ENCODE measurements at regions not wholly inside any gene's neighbourhood (a gene's known extent, or its start where the extent isn't known, plus 50 kb on each side); places are given as distances from the start of the nearest gene placed in this dataset.

- Histone ChIP-seq H3K27me3 (no peaks in the 10 kb centered on the region), H3K27ac (replicated peaks in 1 of 4) (peak overlapping the region in 3 of 4 donors; percentile 19 to 59 (median 55)), H3K9me3 (no peaks in the 10 kb centered on the region), H3K4me1 (peaks cover 0 to 62% (median 44%) of the 10 kb centered on the region in 4 donors), H3K4me3 (no peak overlapping the region), H3K36me3 (no peaks in the 10 kb centered on the region)
- WGBS: 56% methylated on average over 1 of the region's 1 CpG
- intact Hi-C loops (cut with DNase I): no loop called here
- TF ChIP-seq POLR2A (IDR thresholded peaks at IDR 0.05; ENCODE audit: low read depth) (no peak), CTCF (IDR thresholded peaks at IDR 0.05) (no peak), EP300 (IDR thresholded peaks at IDR 0.05) (no peak), POLR2AphosphoS5 (IDR thresholded peaks at IDR 0.05) (no peak)
- DNase-seq (ENCODE audit: extremely low spot score): no peak
These were observed 332.2 kb upstream of the RSPO3 start for GRCh38 chr6:126786262-126786661.

GRCh38 chr6:126787635-126788034 lies 330.8 kb upstream of the RSPO3 start:
- H3K4me3 ChIP-seq: no peak overlapping the region

GRCh38 chr6:126788861-126789365 lies 329.6 kb upstream of the RSPO3 start:
- no peaks in the 10 kb centered on the region for H3K36me3 ChIP-seq
- no peaks in the 10 kb centered on the region for H3K9me3 ChIP-seq
- H3K4me3 ChIP-seq: no peak overlapping the region
- H3K4me1 ChIP-seq: peaks cover 0 to 53% (median 39%) of the 10 kb centered on the region in 4 donors
- TF ChIP-seq POLR2AphosphoS5 (IDR thresholded peaks at IDR 0.05) (no peak), POLR2A (IDR thresholded peaks at IDR 0.05; ENCODE audit: low read depth) (no peak), CTCF (IDR thresholded peaks at IDR 0.05) (no peak), EP300 (IDR thresholded peaks at IDR 0.05) (no peak)
- no peak for DNase-seq (ENCODE audit: extremely low spot score)
- whole genome bisulfite sequencing: 56% methylated on average over 6 of the region's 6 CpGs
- H3K27ac ChIP-seq (replicated peaks in 1 of 4): peak overlapping the region in 3 of 4 donors; percentile 8 to 46 (median 28)
- intact Hi-C loops (cut with DNase I): no loop called here
- no peaks in the 10 kb centered on the region for H3K27me3 ChIP-seq

More at GRCh38 chr6:126787635-126788034, 330.8 kb upstream of the RSPO3 start:
- H3K27me3 ChIP-seq: no peaks in the 10 kb centered on the region
- TF ChIP-seq EP300 (IDR thresholded peaks at IDR 0.05) (no peak), POLR2A (IDR thresholded peaks at IDR 0.05; ENCODE audit: low read depth) (no peak), POLR2AphosphoS5 (IDR thresholded peaks at IDR 0.05) (no peak), CTCF (IDR thresholded peaks at IDR 0.05) (no peak)
- no peaks in the 10 kb centered on the region for H3K9me3 ChIP-seq
- intact Hi-C loops (cut with DNase I): no loop called here
- WGBS: 88% methylated on average over 1 of the region's 1 CpG
- no peak overlapping the region for H3K27ac ChIP-seq (replicated peaks in 1 of 4)
- no peaks in the 10 kb centered on the region for H3K36me3 ChIP-seq
- peaks cover 0 to 63% (median 46%) of the 10 kb centered on the region in 4 donors for H3K4me1 ChIP-seq
- DNase-seq (ENCODE audit: extremely low spot score): no peak

GRCh38 chr6:126792340-126793085 lies 326.0 kb upstream of the RSPO3 start:
- Histone ChIP-seq H3K4me3 (no peak overlapping the region), H3K27me3 (no peaks in the 10 kb centered on the region), H3K9me3 (no peaks in the 10 kb centered on the region), H3K4me1 (peaks cover 0 to 27% (median 22%) of the 10 kb centered on the region in 4 donors), H3K27ac (replicated peaks in 1 of 4) (peak overlapping the region in 2 of 4 donors; percentile 10 to 62), H3K36me3 (no peaks in the 10 kb centered on the region)
- TF ChIP-seq EP300 (IDR thresholded peaks at IDR 0.05) (no peak), POLR2A (IDR thresholded peaks at IDR 0.05; ENCODE audit: low read depth) (no peak), POLR2AphosphoS5 (IDR thresholded peaks at IDR 0.05) (no peak), CTCF (IDR thresholded peaks at IDR 0.05) (no peak)
- 48% methylated on average over 5 of the region's 5 CpGs for WGBS
- intact Hi-C loops (cut with DNase I): no loop called here
- DNase-seq (ENCODE audit: extremely low spot score): no peak
